ENCODE measurements at regions not wholly inside any gene's neighbourhood (a gene's known extent, or its start where the extent isn't known, plus 50 kb on each side); places are given as distances from the start of the nearest gene placed in this dataset.

- TF ChIP-seq, protein P1, sequence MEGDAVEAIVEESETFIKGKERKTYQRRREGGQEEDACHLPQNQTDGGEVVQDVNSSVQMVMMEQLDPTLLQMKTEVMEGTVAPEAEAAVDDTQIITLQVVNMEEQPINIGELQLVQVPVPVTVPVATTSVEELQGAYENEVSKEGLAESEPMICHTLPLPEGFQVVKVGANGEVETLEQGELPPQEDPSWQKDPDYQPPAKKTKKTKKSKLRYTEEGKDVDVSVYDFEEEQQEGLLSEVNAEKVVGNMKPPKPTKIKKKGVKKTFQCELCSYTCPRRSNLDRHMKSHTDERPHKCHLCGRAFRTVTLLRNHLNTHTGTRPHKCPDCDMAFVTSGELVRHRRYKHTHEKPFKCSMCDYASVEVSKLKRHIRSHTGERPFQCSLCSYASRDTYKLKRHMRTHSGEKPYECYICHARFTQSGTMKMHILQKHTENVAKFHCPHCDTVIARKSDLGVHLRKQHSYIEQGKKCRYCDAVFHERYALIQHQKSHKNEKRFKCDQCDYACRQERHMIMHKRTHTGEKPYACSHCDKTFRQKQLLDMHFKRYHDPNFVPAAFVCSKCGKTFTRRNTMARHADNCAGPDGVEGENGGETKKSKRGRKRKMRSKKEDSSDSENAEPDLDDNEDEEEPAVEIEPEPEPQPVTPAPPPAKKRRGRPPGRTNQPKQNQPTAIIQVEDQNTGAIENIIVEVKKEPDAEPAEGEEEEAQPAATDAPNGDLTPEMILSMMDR (IDR thresholded peaks at IDR 0.05; ENCODE audit: low read depth, low read length) = no peak
- Histone ChIP-seq H3K27me3 (no peaks in the 10 kb centered on the region), H3K9me3 (no peaks in the 10 kb centered on the region), H3K36me3 (no peaks in the 10 kb centered on the region), H3K4me3 (ENCODE audit: low read depth, low read length) (no peak overlapping the region), H3K4me1 (no peaks in the 10 kb centered on the region)
- DNase-seq = no peak
Measured at GRCh38 chr20:11083841-11084240, 410.0 kb upstream of the JAG1 start.

DNA sequence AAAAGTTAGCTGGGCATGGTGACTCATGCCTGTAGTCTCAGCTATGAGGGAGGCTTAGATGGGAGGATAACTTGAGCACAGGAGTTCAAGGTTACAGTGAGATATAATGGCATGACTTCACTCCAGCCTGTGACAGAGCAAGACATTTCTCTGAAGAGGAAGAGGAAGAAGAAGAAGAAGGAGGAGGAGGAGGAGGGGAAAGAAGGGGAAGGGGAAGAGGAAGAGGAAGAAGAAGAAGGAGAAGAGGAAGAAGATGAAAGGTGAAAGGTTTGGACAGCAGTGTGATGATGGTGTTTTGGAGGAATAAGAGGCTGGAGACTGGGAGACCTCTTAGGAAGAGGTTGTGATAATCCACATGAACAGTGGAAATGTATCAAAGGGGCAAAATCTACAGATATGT lies 410.7 kb upstream of the JAG1 start:
- DNase-seq = no peak
- H3K4me1 ChIP-seq = no peaks in the 10 kb centered on the region
- H3K36me3 ChIP-seq = no peaks in the 10 kb centered on the region
- H3K4me3 ChIP-seq (ENCODE audit: low read depth, low read length) = no peak overlapping the region
- no peaks in the 10 kb centered on the region for H3K9me3 ChIP-seq
- TF ChIP-seq, protein P1 (IDR thresholded peaks at IDR 0.05; ENCODE audit: low read depth, low read length) = no peak
- no peaks in the 10 kb centered on the region for H3K27me3 ChIP-seq

- no peaks in the 10 kb centered on the region for H3K36me3 ChIP-seq
- no peaks in the 10 kb centered on the region for H3K27me3 ChIP-seq
- no peak overlapping the region for H3K4me3 ChIP-seq (ENCODE audit: low read depth, low read length)
- no peak for DNase-seq
- TF ChIP-seq, protein P1 (IDR thresholded peaks at IDR 0.05; ENCODE audit: low read depth, low read length) = no peak
- no peaks in the 10 kb centered on the region for H3K9me3 ChIP-seq
- no peaks in the 10 kb centered on the region for H3K4me1 ChIP-seq
Measured at GRCh38 chr20:11086970-11087369, 413.2 kb upstream of the JAG1 start.

GRCh38 chr20:11090751-11091150 lies 417.0 kb upstream of the JAG1 start:
- H3K4me3 ChIP-seq (ENCODE audit: low read depth, low read length) = no peak overlapping the region
- no peaks in the 10 kb centered on the region for H3K4me1 ChIP-seq
- no peaks in the 10 kb centered on the region for H3K36me3 ChIP-seq
- TF ChIP-seq, protein P1 (IDR thresholded peaks at IDR 0.05; ENCODE audit: low read depth, low read length) = no peak
- no peak for DNase-seq
- no peaks in the 10 kb centered on the region for H3K27me3 ChIP-seq
- no peaks in the 10 kb centered on the region for H3K9me3 ChIP-seq

DNA sequence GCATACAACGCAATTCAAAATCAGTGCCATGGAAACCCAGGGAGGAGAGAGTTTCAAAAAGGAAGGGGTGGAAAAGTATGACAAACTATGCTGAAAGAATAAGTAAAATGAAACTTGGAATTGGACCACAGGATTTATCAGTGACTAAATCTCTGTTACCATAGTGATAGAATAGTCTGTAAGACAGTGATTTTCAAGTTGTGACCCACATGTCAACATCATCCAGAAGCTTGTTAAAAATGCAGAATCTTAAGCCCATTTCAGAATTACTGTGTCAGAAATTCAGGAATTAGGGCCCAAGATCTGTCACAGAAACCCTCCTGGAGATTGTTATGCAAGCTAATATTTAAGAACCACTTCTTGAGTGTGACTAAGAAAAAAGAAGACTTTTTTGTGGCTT lies 417.7 kb upstream of the JAG1 start:
- TF ChIP-seq, protein P1 (IDR thresholded peaks at IDR 0.05; ENCODE audit: low read depth, low read length) = no peak
- no peak overlapping the region for H3K4me3 ChIP-seq (ENCODE audit: low read depth, low read length)
- DNase-seq = no peak

DNA sequence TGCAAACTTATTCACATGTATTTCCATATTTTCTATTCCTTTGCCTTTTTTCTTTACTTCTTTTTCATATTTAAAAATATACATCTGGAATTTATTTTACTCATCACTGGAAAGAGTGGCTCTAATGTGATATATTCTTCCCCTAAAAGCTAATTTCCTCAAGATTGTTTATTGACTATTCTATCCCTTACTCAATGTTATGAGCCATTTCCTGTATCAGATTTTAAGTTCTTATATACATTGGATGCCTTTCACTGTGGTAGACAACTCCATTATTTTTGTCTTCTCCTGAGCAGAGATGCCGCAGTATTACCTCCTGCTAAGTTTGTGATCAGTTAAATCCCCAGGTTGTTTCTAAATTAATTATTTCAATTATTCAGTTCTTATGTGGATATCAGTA lies 418.4 kb upstream of the JAG1 start:
- no peak for DNase-seq

More for the DNA sequence above, 417.7 kb upstream of the JAG1 start:
- H3K36me3 ChIP-seq = no peaks in the 10 kb centered on the region
- H3K27me3 ChIP-seq = no peaks in the 10 kb centered on the region
- no peaks in the 10 kb centered on the region for H3K4me1 ChIP-seq
- H3K9me3 ChIP-seq = no peaks in the 10 kb centered on the region

More for the DNA sequence above, 418.4 kb upstream of the JAG1 start:
- no peaks in the 10 kb centered on the region for H3K9me3 ChIP-seq
- H3K36me3 ChIP-seq = no peaks in the 10 kb centered on the region
- no peak overlapping the region for H3K4me3 ChIP-seq (ENCODE audit: low read depth, low read length)
- TF ChIP-seq, protein P1 (IDR thresholded peaks at IDR 0.05; ENCODE audit: low read depth, low read length) = no peak
- no peaks in the 10 kb centered on the region for H3K27me3 ChIP-seq
- H3K4me1 ChIP-seq = no peaks in the 10 kb centered on the region
